ENCODE measurements at regions not wholly inside any gene's neighbourhood (a gene's known extent, or its start where the extent isn't known, plus 50 kb on each side); places are given as distances from the start of the nearest gene placed in this dataset.

DNA sequence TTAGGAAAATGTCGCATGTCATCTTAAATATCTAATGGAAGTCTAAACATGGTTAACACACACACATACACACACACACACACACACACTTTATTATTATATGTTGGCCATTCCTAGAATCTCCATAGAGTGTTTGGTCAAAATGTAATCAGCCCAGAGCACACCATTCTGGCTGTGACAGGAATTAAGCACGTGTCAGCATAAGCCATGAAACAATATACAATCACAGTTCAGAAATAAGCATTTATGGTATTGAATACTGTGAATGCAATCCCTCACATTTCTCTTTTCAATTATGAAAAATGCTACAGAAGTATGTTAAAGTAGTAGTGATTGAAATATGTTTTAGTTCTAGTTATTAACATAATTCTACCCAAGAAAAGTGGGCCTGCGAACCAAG, 611.6 kb downstream of the PRELID2 start:
- TF ChIP-seq, protein P1, sequence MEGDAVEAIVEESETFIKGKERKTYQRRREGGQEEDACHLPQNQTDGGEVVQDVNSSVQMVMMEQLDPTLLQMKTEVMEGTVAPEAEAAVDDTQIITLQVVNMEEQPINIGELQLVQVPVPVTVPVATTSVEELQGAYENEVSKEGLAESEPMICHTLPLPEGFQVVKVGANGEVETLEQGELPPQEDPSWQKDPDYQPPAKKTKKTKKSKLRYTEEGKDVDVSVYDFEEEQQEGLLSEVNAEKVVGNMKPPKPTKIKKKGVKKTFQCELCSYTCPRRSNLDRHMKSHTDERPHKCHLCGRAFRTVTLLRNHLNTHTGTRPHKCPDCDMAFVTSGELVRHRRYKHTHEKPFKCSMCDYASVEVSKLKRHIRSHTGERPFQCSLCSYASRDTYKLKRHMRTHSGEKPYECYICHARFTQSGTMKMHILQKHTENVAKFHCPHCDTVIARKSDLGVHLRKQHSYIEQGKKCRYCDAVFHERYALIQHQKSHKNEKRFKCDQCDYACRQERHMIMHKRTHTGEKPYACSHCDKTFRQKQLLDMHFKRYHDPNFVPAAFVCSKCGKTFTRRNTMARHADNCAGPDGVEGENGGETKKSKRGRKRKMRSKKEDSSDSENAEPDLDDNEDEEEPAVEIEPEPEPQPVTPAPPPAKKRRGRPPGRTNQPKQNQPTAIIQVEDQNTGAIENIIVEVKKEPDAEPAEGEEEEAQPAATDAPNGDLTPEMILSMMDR (IDR thresholded peaks at IDR 0.05; ENCODE audit: insufficient read depth, low read depth, low read length) = no peak
- no peak for TF ChIP-seq EZH2 (IDR thresholded peaks at IDR 0.05; ENCODE audit: insufficient read depth, low read length)

All from astrocyte (in vitro differentiated cells and primary cell).